ENCODE measurements at regions not wholly inside any gene's neighbourhood (a gene's known extent, or its start where the extent isn't known, plus 50 kb on each side); places are given as distances from the start of the nearest gene placed in this dataset.

GRCh38 chr5:91864962-91865361 is 481.8 kb upstream of the ARRDC3 start:
- 0 out of 2 replicates have a peak, but pooled peaks have one; percentile 12 for TF ChIP-seq CTCF (conservative IDR thresholded peaks at IDR 0.05; ENCODE audit: low read length)
- TF ChIP-seq EZH2phosphoT487 (IDR thresholded peaks at IDR 0.05; ENCODE audit: borderline replicate concordance, low read depth, low read length) = no peak

Data from OCI-LY7 (cell line).